Uterus (tissue), 3 donors: ENCODE measurements at regions not wholly inside any gene's neighbourhood (a gene's known extent, or its start where the extent isn't known, plus 50 kb on each side); places are given as distances from the start of the nearest gene placed in this dataset.

Source experiments
- DNase-seq, 2 donors: peaks; one replicate each; pipeline ENCODE4 v3.0.0-alpha.2; 2019 to 2020
- H3K27ac ChIP-seq, 2 donors: fragments of 200-600 bp; sonication (generic); 1 replicate in 1 of 2; 2 replicates in 1 of 2; pipeline ENCODE4 v1.5.1; 2016 to 2018
- H3K27me3 ChIP-seq, 2 donors: fragments of 200-600 bp; sonication (generic); one replicate each; pipeline ENCODE4 v1.5.1; 2018 to 2019; ENCODE audit warnings: control low read depth in 1 of 2
- H3K36me3 ChIP-seq, 2 donors: fragments of 200-600 bp; sonication (generic); one replicate each; pipeline ENCODE4 v1.5.1; 2019; ENCODE audit warnings: control low read depth in 1 of 2
- H3K4me1 ChIP-seq, 2 donors: fragments of 200-600 bp; sonication (generic); one replicate each; pipeline ENCODE4 v1.5.1; 2018 to 2019; ENCODE audit warnings: control low read depth in 1 of 2
- H3K4me3 ChIP-seq, 2 donors: fragments of 200-600 bp; sonication (generic); 1 replicate in 1 of 2; 2 replicates in 1 of 2; pipeline ENCODE4 v1.5.1; 2018 to 2019; ENCODE audit warnings: mild to moderate bottlenecking in 1 of 2
- H3K9me3 ChIP-seq, 2 donors: fragments of 200-600 bp; sonication (generic); one replicate each; pipeline ENCODE4 v1.5.1; 2019; ENCODE audit warnings: control low read depth in 1 of 2
- CTCF ChIP-seq, 4 experiments: fragments of 200-600 bp in 2 of 4; fragments of 450-650 bp in 2 of 4; sonication (generic) in 2 of 4; IDR thresholded peaks; one replicate each; pipeline ENCODE4 v1.5.1; 2016 to 2019; ENCODE audit warnings: antibody characterized with exemption in 4 of 4, mild to moderate bottlenecking in 2 of 4, moderate library complexity in 1 of 4
- POLR2A ChIP-seq, 2 donors: fragments of 450-650 bp; IDR thresholded peaks; one replicate each; pipeline ENCODE4 v1.6.1; 2016; ENCODE audit warnings: antibody characterized with exemption in 2 of 2, mild to moderate bottlenecking in 1 of 2, moderate library complexity in 1 of 2
- intact Hi-C: fragments of 100-400 bp; cut with DNase I; formaldehyde crosslinking; loops from one replicate; pipeline ENCODE4 v1.15.1; 2023; ENCODE audit warnings: low total_unique reads
- donor health status: DM: yes; HTN: yes; CAD: no.

GRCh38 chr10:9081961-9082360 is 1027.5 kb downstream of the GATA3 start:
- H3K36me3 ChIP-seq = no peaks in the 10 kb centered on the region
- intact Hi-C loops = no loop called here

GRCh38 chr10:9091530-9092093 is 1037.1 kb downstream of the GATA3 start:
- TF ChIP-seq POLR2A (IDR thresholded peaks at IDR 0.05) = no peak
- TF ChIP-seq CTCF (IDR thresholded peaks at IDR 0.05) = no peak
- intact Hi-C loops = no loop called here
- H3K9me3 ChIP-seq = no peaks in the 10 kb centered on the region
- no peak overlapping the region for H3K27ac ChIP-seq
- H3K27me3 ChIP-seq = no peaks in the 10 kb centered on the region
- H3K4me1 ChIP-seq = no peaks in the 10 kb centered on the region
- H3K4me3 ChIP-seq = no peak overlapping the region
- DNase-seq = no peak
- H3K36me3 ChIP-seq = no peaks in the 10 kb centered on the region

More at GRCh38 chr10:9081961-9082360, 1027.5 kb downstream of the GATA3 start:
- no peak for TF ChIP-seq POLR2A (IDR thresholded peaks at IDR 0.05)
- TF ChIP-seq CTCF (IDR thresholded peaks at IDR 0.05) = no peak
- Histone ChIP-seq H3K27ac (no peak overlapping the region), H3K9me3 (no peaks in the 10 kb centered on the region), H3K27me3 (no peaks in the 10 kb centered on the region), H3K4me1 (no peaks in the 10 kb centered on the region), H3K4me3 (no peak overlapping the region)
- no peak for DNase-seq

DNA sequence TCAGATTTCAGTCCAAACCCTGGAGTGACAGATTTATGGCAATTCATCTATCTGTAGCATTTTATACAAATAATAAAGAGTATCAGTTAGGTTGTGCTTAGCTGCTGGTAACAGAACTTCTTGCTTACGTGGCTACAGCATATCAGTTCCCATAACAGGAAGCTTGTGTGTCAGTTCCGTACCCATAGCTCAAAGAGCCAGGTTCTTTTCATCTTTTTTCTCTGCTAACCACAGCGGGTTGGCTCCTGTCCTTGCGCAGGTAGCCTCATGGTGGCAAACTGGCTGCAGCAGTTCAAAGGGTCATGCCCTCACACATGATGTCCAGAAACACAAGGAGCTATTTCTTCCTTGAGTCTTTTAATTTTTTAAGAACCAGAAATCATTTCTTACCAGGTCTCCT is 1041.8 kb downstream of the GATA3 start:
- no peaks in the 10 kb centered on the region for H3K4me1 ChIP-seq

GRCh38 chr10:9097206-9097990 is 1042.9 kb downstream of the GATA3 start:
- intact Hi-C loops = no loop called here
- Histone ChIP-seq H3K4me1 (no peaks in the 10 kb centered on the region), H3K27ac (no peak overlapping the region), H3K27me3 (no peaks in the 10 kb centered on the region), H3K4me3 (no peak overlapping the region), H3K9me3 (no peaks in the 10 kb centered on the region), H3K36me3 (no peaks in the 10 kb centered on the region)
- no peak for DNase-seq
- no peak for TF ChIP-seq POLR2A (IDR thresholded peaks at IDR 0.05)
- no peak for TF ChIP-seq CTCF (IDR thresholded peaks at IDR 0.05)

More for the DNA sequence above, 1041.8 kb downstream of the GATA3 start:
- H3K4me3 ChIP-seq = no peak overlapping the region
- no peak overlapping the region for H3K27ac ChIP-seq
- H3K27me3 ChIP-seq = no peaks in the 10 kb centered on the region
- no peaks in the 10 kb centered on the region for H3K36me3 ChIP-seq
- no peak for TF ChIP-seq CTCF (IDR thresholded peaks at IDR 0.05)
- no peak for TF ChIP-seq POLR2A (IDR thresholded peaks at IDR 0.05)
- no peaks in the 10 kb centered on the region for H3K9me3 ChIP-seq
- intact Hi-C loops = no loop called here
- DNase-seq = no peak

DNA sequence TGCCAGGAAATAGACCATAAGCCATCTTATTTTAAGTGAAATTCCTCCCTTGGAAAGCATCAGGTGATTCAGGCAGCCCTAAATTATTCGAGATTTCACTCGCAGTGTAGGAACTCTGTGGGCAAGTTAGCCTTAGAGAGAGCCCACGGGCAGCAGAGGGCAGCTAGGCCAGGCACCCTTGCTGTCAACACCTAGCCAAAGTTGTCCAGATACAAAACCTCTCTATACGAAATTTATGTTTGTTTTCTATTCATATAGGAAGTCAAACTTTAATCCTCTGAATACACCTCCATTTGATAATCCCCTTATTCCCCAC is 1043.5 kb downstream of the GATA3 start:
- intact Hi-C loops = no loop called here
- Histone ChIP-seq H3K36me3 (no peaks in the 10 kb centered on the region), H3K27me3 (no peaks in the 10 kb centered on the region), H3K4me3 (no peak overlapping the region), H3K27ac (no peak overlapping the region), H3K9me3 (no peaks in the 10 kb centered on the region), H3K4me1 (no peaks in the 10 kb centered on the region)
- DNase-seq = no peak
- no peak for TF ChIP-seq CTCF (IDR thresholded peaks at IDR 0.05)
- TF ChIP-seq POLR2A (IDR thresholded peaks at IDR 0.05) = no peak
